ENCODE measurements at regions not wholly inside any gene's neighbourhood (a gene's known extent, or its start where the extent isn't known, plus 50 kb on each side); places are given as distances from the start of the nearest gene placed in this dataset.

DNA sequence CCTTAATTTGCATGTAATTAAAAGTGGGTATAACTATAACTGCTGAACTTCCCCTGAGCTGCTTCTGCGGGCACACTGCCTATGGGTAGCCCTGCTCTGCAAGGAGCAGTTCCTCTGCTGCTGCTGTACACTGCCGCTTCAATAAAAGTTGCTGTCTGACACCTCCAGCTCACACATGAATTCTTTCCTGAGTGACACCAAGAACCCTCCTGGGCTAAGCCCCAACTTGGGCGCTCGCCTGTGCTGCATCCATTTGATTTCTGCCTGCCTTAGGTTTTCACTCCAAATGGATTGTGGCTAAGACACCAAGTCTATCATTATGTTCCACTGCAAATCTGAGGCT, 215.7 kb downstream of the ANAPC1 start:
- Histone ChIP-seq H2BK5ac (ENCODE audit: insufficient read length, low read length) (no peak overlapping the region), H3K23me2 (ENCODE audit: insufficient read length, low read depth, low read length, poor library complexity, severe bottlenecking) (no peaks in the 10 kb centered on the region), H4K8ac (replicated peaks; ENCODE audit: insufficient read length, low read depth, low read length) (no peak overlapping the region), H3K9me3 (ENCODE audit: control insufficient read depth, low read depth, low read length) (peaks cover 7% of the 10 kb centered on the region), H3K27ac (ENCODE audit: insufficient read length, low read depth, low read length) (no peak overlapping the region), H2BK20ac (ENCODE audit: low read depth, low read length, poor library complexity, severe bottlenecking) (no peak overlapping the region), H2AFZ (ENCODE audit: low read length) (no peak overlapping the region), H3K9ac (ENCODE audit: extremely low read depth, insufficient read length, low read length) (no peak overlapping the region), H2BK15ac (ENCODE audit: low read depth, low read length) (no peak overlapping the region), H4K20me1 (ENCODE audit: control insufficient read depth, insufficient read depth, insufficient read length) (no peaks in the 10 kb centered on the region), H3K56ac (ENCODE audit: insufficient read length, low read depth, low read length) (no peak overlapping the region), H2BK12ac (ENCODE audit: insufficient read length, low read depth, low read length) (no peak overlapping the region), H3K18ac (ENCODE audit: insufficient read length, low read depth, low read length) (no peak overlapping the region), H3K23ac (ENCODE audit: insufficient read length, low read depth, low read length) (no peak overlapping the region), H3K27me3 (ENCODE audit: insufficient read depth, low read length) (no peaks in the 10 kb centered on the region), H3K79me2 (ENCODE audit: insufficient read depth, low read length) (no peaks in the 10 kb centered on the region), H3K4me2 (ENCODE audit: insufficient read depth, insufficient read length, low read length) (no peak overlapping the region), H2AK5ac (ENCODE audit: insufficient read length, low read length) (no peak overlapping the region), H3T11ph (ENCODE audit: low read length) (no peak overlapping the region), H3K4ac (ENCODE audit: low read depth, low read length) (no peak overlapping the region), H3K14ac (ENCODE audit: insufficient read depth, low read length) (no peak overlapping the region), H4K91ac (ENCODE audit: insufficient read length, low read depth, low read length) (no peak overlapping the region), H3K4me1 (ENCODE audit: insufficient read depth, low read length) (no peaks in the 10 kb centered on the region), H4K5ac (ENCODE audit: insufficient read length, low read depth, low read length) (no peak overlapping the region), H3K79me1 (ENCODE audit: insufficient read depth, low read depth, low read length, poor library complexity, severe bottlenecking) (no peaks in the 10 kb centered on the region), H2BK120ac (ENCODE audit: low read depth, low read length, poor library complexity, severe bottlenecking) (no peak overlapping the region)
- DNase-seq, result no peak
- Mint-ChIP-seq H3K27me3 (ENCODE audit: low read depth) (0 out of 2 replicates have a peak, but pooled peaks cover 2% of the 10 kb centered on the region), H3K9me3 (peaks cover 24% of the 10 kb centered on the region in 2 experiments), H3K4me3 (no peak overlapping the region), H3K36me3 (ENCODE audit: insufficient read depth in 1 of 3, low read depth in 3 of 3) (peaks cover 12 to 23% (median 16%) of the 10 kb centered on the region in 3 experiments), H3K27ac (no peak overlapping the region), H3K4me1 (peaks cover 0 to 4% of the 10 kb centered on the region in 2 experiments; a peak in 1 of 4 replicates)
- TF ChIP-seq, protein P1, sequence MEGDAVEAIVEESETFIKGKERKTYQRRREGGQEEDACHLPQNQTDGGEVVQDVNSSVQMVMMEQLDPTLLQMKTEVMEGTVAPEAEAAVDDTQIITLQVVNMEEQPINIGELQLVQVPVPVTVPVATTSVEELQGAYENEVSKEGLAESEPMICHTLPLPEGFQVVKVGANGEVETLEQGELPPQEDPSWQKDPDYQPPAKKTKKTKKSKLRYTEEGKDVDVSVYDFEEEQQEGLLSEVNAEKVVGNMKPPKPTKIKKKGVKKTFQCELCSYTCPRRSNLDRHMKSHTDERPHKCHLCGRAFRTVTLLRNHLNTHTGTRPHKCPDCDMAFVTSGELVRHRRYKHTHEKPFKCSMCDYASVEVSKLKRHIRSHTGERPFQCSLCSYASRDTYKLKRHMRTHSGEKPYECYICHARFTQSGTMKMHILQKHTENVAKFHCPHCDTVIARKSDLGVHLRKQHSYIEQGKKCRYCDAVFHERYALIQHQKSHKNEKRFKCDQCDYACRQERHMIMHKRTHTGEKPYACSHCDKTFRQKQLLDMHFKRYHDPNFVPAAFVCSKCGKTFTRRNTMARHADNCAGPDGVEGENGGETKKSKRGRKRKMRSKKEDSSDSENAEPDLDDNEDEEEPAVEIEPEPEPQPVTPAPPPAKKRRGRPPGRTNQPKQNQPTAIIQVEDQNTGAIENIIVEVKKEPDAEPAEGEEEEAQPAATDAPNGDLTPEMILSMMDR (conservative IDR thresholded peaks at IDR 0.05), result no peak
- no CpG with 5 or more reads among the region's 4 CpGs for whole genome bisulfite sequencing (ENCODE audit: extremely low coverage, insufficient read length, low lambda C conversion rate)

All from H9 (cell line).